ENCODE measurements at regions not wholly inside any gene's neighbourhood (a gene's known extent, or its start where the extent isn't known, plus 50 kb on each side); places are given as distances from the start of the nearest gene placed in this dataset.
A peak's percentile ranks its signal among the peaks of the same experiment; 100 is the strongest.
"Not testable (repeated sequence)": the region's sequence is repeated elsewhere in the genome, so short reads cannot be mapped to it uniquely, and the experiment has no call there.

- no peak for DNase-seq
Measured at GRCh38 chrX:82528525-82528924, 979.6 kb upstream of the POU3F4 start.

GRCh38 chrX:82534086-82534597, 973.9 kb upstream of the POU3F4 start:
- DNase-seq, result no peak

DNA sequence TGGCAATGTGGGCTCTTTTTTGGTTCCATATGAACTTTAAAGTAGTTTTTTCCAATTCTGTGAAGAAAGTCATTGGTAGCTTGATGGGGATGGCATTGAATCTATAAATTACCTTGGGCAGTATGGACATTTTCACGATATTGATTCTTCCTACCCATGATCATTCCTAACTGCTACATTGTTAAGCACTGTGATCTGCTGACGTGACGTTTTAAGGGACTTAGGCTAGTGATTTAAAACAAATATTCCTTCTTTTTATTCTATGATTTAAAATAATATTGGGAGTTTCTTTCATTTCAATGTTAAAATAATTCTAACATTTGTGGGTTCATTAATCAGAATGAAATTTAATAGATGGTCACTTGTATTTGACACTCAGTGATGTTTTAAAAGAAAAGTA, 970.9 kb upstream of the POU3F4 start:
- DNase-seq, result not testable (repeated sequence)

DNA sequence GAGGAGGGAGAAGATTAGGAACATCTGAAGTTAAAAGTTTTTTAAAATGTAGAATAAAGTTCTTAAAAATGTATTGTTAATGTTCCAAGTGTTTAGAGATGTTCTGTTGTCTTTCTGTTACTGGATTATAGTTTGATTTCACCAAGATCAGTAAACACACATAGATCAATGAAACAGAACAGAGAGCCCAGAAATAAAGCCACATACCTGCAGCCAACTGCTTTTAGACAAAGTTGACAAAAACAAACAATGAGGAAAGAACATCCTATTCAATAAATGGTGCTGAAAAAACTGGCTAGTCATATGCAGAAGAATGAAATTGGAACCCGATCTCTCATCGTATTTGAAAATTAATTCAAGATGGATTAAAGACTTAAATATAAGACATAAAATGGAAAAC, 966.3 kb upstream of the POU3F4 start:
- DNase-seq, result no peak

DNA sequence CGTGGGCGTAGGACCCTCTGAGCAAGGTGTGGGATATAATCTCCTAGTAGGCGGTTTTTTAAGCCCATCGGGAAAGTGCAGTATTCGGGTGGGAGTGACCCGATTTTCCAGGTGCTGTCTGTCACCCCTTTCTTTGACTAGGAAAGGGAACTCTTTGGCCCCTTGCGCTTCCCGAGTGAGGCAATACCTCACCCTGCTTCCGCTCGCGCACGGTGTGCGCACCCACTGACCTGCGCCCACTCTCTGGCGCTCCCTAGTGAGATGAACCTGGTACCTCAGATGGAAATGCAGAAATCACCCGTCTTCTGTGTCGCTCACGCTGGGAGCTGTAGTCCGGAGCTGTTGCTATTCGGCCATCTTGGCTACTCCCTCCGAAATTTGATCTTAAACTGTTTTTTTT, 955.9 kb upstream of the POU3F4 start:
- DNase-seq, result not testable (repeated sequence)

- DNase-seq, result no peak
Measured at GRCh38 chrX:82556588-82556987, 951.5 kb upstream of the POU3F4 start.

GRCh38 chrX:82585868-82586267, 922.2 kb upstream of the POU3F4 start:
- no peak for DNase-seq

DNA sequence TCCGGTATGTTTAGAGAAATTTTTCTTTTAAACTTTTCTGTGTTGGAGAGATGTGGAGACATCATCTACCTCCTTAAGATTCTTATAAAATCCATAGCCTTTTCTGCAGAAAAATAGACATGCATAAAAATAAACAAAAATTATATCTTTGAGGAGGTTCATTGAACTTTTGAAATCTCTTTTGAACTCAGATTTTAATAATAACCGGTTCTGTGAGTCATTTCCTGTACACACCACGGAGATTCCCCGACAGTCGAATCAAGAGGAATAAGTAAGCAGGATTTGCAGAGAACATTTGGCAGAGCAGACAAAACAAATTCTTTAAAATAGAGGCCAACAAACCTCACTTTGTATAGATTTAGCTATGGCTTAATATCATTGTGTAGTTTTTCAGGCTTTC, 918.7 kb upstream of the POU3F4 start:
- DNase-seq, result peak; percentile 3

GRCh38 chrX:82591421-82591820, 916.7 kb upstream of the POU3F4 start:
- DNase-seq, result no peak

DNA sequence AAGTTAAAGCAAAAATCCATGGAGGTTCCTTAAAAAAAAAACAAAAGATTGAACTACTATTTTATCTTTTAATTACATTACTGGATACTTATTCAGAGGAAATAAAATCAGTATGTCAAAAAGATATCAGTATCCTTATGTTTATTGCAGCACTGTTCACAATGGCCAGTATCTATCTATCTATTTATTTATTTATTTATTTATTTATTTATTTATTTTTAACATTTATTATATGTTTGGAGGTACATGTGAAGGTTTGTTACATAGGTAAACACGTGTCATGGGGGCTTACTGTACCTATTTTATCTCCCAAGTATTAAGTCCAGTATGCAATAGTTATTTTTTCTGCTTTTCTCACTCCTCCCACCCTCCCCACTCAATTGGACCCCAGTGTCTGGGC, 881.1 kb upstream of the POU3F4 start:
- DNase-seq, result no peak

DNA sequence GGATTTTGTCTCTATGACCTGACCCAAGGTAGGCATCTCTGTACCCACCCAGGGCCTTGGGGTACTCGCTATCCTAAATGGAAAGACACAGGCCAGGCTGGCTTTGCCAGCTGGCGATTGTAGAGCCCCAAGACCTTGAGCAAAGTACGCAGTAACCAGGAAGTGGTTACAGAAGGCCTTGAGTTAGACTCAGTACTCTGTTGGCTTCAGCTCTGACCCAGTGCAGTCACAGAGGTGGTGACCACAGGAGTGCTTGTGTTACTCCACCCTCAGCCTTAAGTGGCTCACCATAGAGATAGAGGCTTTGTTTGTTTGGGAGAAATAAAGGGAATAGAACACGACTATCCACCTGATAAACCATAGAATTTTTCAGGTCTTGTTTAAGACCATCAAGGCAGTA, 880.5 kb upstream of the POU3F4 start:
- DNase-seq, result no peak

DNA sequence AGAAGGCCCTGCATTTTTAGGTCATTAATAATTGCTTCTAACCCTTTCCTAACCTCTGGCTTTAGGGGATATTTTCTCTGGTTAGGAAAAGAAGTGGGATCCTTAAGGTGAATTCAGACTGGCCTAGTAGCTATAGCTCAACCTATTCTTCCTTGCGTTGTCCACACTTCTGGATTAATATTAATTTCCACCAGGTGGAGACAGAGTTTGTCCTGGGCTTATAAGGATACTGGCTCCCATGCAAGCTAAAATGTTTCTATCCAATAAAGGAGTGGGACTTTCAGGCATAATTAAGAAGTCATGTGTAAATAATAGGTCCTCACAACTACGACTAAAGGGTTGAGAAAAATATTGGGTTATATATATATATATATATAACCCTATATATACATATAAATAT, 860.0 kb upstream of the POU3F4 start:
- no peak for DNase-seq

- no peak for DNase-seq
Measured at GRCh38 chrX:82649645-82650044, 858.4 kb upstream of the POU3F4 start.

DNA sequence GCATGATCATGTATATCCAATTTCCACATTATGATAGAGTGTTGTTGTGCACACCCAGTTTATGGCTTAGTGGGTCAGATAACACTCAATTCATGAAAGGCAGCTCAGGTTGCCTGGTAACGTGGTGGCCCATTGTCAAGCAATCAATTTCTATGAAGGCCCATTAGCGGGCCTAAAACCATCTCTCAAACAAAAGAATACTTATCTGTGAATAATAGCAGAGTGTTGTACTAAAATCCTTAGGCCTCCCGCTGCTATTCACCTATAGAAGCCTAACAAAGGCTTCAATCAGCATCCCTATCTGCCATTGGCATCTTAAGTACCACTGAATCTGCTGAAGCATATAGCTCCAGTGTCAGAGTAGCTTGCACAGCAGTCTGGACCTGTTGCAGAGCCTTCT, 849.6 kb upstream of the POU3F4 start:
- no peak for DNase-seq

DNA sequence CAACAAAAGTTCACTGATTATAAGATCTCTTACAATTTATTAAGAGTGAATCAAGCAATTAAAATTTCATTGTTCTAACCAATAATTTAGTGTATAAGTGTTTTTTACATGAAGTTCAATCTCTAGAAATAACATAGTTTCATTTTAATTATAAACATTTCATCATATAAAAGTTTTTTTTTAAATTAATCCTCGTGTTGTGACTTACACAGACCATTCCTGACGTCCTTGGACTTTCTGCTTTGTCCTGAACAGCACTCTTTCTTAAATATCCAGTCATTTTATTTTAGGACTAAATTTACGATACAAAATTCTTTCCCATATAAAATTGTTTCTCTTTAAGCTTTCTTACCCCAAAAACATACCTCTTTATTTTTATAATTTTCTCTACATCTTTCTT, 841.7 kb upstream of the POU3F4 start:
- DNase-seq, result no peak

DNA sequence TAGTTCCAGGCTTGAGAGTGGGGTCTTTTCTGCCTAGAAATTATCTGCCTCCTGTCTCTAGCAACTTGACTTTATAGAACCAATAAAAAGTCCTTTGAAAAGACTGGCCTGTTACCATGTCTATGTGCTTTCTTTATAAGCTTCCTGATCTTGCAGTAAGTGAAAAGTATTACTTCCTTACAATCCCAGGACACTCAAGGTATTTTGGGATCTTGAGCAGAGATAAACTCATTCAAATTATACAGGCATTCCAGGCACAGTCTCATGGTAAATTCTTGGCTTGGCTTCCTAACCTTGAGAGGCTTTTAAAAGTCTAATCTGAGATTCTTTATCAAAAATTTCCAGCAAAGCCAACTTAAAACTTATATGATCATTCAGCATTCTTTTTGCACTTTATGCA, 833.0 kb upstream of the POU3F4 start:
- no peak for DNase-seq

DNA sequence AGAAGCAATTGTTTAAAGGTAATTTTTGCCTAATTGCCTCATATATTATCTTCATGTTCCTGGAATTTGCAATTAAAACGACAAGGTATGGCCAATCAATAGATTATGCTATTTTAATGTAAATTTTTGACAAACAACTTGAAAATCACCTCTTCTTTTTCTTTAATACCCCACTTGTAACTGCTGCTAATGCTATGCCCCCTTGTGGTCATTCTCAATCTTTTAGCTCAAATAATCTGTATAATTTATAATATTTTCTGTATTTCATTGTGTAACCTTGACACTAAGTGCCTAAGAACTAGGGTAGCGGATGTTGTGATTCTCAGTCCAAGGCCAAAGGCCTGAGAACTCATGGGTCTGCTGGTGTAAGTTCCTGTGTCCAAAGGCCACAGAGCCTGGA, 831.7 kb upstream of the POU3F4 start:
- no peak for DNase-seq

DNA sequence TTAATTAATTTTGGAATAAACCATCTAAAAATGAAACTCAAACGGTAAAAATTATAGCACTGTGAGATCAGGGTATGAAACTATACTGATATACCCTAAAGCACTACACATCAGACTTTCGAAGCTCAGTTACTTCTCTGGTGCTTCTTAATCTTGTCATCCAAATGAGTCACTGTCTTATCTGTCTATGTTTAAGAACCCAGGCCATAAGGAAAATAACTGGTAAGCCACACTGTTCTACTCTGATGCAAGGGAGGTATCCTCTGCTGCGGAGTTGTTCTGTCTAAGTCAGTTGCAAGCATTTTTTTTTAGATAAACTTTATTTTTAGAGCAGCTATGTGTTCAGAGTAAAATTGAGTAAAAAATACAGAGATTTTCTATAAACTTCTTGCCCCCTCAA, 830.8 kb upstream of the POU3F4 start:
- DNase-seq, result no peak

GRCh38 chrX:82692991-82693390, 815.1 kb upstream of the POU3F4 start:
- no peak for DNase-seq

- DNase-seq, result no peak
Measured at GRCh38 chrX:82695066-82695465, 813.0 kb upstream of the POU3F4 start.

- DNase-seq, result no peak
Measured at GRCh38 chrX:82703551-82703950, 804.5 kb upstream of the POU3F4 start.

DNA sequence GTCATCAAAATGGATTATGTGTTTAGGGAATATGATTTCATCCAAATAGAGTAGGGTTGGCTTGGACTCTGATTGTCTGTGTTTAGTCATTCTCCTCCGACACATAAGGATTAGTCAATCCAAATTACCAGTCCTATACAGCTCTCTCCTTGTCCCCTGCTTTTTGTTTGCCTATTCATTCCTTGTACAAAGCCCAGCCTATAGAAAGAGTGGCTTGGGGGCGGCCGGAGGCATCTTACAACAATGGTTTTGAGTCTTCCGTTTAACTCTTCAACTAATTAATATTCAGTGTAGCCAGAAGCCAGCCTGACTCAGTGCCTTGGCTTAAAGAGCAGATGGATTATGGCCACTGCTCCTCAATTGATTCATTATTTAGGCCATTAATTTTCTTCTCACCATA, 796.6 kb upstream of the POU3F4 start:
- no peak for DNase-seq

DNA sequence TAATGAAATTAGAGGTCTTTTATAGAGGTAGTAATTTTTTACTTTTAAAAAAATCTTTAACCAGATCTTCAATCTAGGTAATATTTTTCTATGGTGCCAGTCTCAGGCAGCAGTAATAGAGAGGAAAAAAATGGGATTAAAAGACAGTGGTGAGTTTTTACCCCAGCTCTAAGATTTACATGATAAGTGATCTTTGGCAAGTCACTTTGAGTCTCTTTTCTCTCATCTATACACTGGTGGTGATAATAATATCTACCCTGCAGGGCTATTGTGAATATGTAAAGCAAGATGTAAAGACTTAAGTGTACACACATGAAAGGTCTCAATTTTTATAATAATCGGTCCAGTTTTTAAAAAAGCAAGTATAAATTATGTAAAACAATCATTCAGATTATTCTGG, 786.2 kb upstream of the POU3F4 start:
- DNase-seq, result no peak

- no peak for DNase-seq
Measured at GRCh38 chrX:82723806-82724205, 784.3 kb upstream of the POU3F4 start.

DNA sequence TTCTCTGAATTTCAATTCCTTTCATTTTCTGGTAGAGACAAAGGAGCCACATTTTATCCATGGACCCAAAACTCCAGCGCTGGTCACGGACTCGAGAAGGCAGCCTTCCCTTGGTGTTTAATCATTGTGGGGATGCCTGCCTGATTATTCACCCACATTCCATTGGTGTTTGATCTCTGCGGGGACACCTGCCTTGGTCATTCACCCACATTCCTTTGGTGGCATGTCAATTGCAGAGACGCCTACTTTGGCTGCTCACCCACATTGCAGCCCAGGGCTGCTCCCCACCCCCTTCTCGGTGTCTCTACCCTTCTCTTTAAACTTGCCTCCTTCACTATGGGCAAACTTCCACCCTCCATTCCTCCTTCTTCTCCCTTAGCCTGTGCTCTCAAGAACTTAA, 780.7 kb upstream of the POU3F4 start:
- not testable (repeated sequence) for DNase-seq

- DNase-seq, result no peak
Measured at GRCh38 chrX:82732861-82733260, 775.2 kb upstream of the POU3F4 start.
